ENCODE measurements at regions not wholly inside any gene's neighbourhood (a gene's known extent, or its start where the extent isn't known, plus 50 kb on each side); places are given as distances from the start of the nearest gene placed in this dataset.
A peak's percentile ranks its signal among the peaks of the same experiment; 100 is the strongest.

DNA sequence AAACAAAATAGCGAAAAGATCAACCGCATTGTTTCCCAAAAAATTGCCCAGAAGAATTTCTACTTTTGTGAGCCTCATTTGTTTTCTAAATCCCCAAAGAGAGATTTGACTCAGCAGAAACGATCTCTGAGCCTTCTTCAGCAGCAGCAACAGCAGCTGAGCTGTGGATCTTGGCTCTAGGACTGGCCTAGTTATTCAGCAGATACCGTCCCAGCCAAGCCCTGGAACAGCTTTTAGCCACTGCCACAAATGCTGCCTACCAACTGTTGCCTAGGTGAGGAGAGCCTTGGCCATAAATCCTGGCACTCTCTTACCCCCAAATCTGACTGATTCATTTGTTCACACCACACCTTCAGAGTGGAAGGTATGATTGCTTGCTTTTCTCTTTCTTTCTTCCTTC is 320.1 kb downstream of the TGFB2 start:
- ATAC-seq (ENCODE audit: low FRiP score in 2 of 2) (peak in 1 of 2 donors; percentile 72), DNase-seq (no peak)
- no peaks in the 10 kb centered on the region for H3K4me1 ChIP-seq
- H3K27ac ChIP-seq, result no peak overlapping the region
- H3K4me3 ChIP-seq, result no peak overlapping the region
- H3K27me3 ChIP-seq, result no peaks in the 10 kb centered on the region
- 71 to 73% methylated on average over 4 of the region's 4 CpGs for WGBS, 2 donors
- no peaks in the 10 kb centered on the region for H3K36me3 ChIP-seq
- no peak for TF ChIP-seq CTCF (IDR thresholded peaks at IDR 0.05)
- TF ChIP-seq POLR2A (IDR thresholded peaks at IDR 0.05), result no peak
- no peak for TF ChIP-seq EP300 (IDR thresholded peaks at IDR 0.05)
- TF ChIP-seq POLR2AphosphoS5 (IDR thresholded peaks at IDR 0.05), result no peak
- no peaks in the 10 kb centered on the region for H3K9me3 ChIP-seq

DNA sequence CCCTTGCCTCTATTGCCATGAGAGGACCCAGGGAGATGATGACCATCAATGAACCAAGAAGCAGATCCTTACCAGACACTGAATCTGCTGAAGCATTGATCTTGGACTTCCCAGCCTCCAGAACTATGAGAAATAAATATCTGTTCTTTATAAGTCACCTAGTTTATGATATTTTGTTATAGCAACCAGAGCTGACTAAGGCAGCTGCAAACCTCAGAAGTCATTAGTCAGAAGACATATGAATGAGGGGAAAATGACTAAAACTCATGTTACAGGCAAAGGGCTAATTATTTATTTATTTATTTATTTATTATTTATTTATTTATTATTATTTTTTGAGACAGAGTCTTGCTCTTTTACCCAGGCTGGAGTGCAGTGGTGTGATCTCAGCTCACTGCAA is 321.1 kb downstream of the TGFB2 start:
- no peak overlapping the region for H3K27ac ChIP-seq
- TF ChIP-seq POLR2A (IDR thresholded peaks at IDR 0.05), result no peak
- TF ChIP-seq EP300 (IDR thresholded peaks at IDR 0.05), result no peak
- no peak for TF ChIP-seq CTCF (IDR thresholded peaks at IDR 0.05)
- TF ChIP-seq POLR2AphosphoS5 (IDR thresholded peaks at IDR 0.05), result no peak
- H3K4me3 ChIP-seq, result no peak overlapping the region
- H3K4me1 ChIP-seq, result no peaks in the 10 kb centered on the region
- H3K27me3 ChIP-seq, result no peaks in the 10 kb centered on the region
- no peaks in the 10 kb centered on the region for H3K9me3 ChIP-seq
- ATAC-seq (ENCODE audit: low FRiP score in 2 of 2) (no peak), DNase-seq (no peak)
- H3K36me3 ChIP-seq, result no peaks in the 10 kb centered on the region

- no peaks in the 10 kb centered on the region for H3K9me3 ChIP-seq
- no peak overlapping the region for H3K4me3 ChIP-seq
- H3K4me1 ChIP-seq, result no peaks in the 10 kb centered on the region
- H3K27me3 ChIP-seq, result no peaks in the 10 kb centered on the region
- no peak overlapping the region for H3K27ac ChIP-seq
- ATAC-seq (ENCODE audit: low FRiP score in 2 of 2), result no peak
- H3K36me3 ChIP-seq, result no peaks in the 10 kb centered on the region
- WGBS, 2 donors, result 71 to 72% methylated on average over 3 of the region's 3 CpGs
- TF ChIP-seq POLR2A (IDR thresholded peaks at IDR 0.05) (no peak), POLR2AphosphoS5 (IDR thresholded peaks at IDR 0.05) (no peak), EP300 (IDR thresholded peaks at IDR 0.05) (no peak), CTCF (IDR thresholded peaks at IDR 0.05) (no peak)
- no peak for DNase-seq
Measured at GRCh38 chr1:218667781-218668516, 322.8 kb downstream of the TGFB2 start.

DNA sequence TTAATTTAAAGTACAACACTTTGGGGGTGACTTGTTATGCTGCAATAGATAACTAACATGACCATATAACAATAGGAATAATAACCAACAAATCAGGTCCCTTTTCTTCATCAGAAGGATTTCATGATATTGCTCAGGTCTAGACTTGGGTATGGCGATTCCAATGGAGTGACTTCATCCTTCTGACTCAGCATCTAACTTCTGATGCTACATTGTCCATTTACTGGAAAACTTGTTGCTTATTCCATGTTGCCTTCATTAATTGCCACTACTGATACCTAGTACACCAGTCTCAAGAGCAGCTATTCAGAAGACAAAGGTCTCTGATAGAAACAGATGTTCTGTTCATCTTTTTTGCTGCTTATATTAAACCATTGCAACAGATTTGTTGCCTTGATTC is 324.3 kb downstream of the TGFB2 start:
- TF ChIP-seq POLR2A (IDR thresholded peaks at IDR 0.05) (no peak), CTCF (IDR thresholded peaks at IDR 0.05) (no peak), POLR2AphosphoS5 (IDR thresholded peaks at IDR 0.05) (no peak), EP300 (IDR thresholded peaks at IDR 0.05) (no peak)
- no peaks in the 10 kb centered on the region for H3K9me3 ChIP-seq
- peaks cover 0 to 5% (median 0%) of the 10 kb centered on the region in 4 donors for H3K4me1 ChIP-seq
- H3K27ac ChIP-seq, result no peak overlapping the region
- no peak overlapping the region for H3K4me3 ChIP-seq
- H3K36me3 ChIP-seq, result no peaks in the 10 kb centered on the region
- no peaks in the 10 kb centered on the region for H3K27me3 ChIP-seq
- ATAC-seq (ENCODE audit: low FRiP score in 2 of 2), result no peak
- no peak for DNase-seq
- WGBS, 2 donors, result 81 to 92% methylated on average over 1 of the region's 1 CpG

DNA sequence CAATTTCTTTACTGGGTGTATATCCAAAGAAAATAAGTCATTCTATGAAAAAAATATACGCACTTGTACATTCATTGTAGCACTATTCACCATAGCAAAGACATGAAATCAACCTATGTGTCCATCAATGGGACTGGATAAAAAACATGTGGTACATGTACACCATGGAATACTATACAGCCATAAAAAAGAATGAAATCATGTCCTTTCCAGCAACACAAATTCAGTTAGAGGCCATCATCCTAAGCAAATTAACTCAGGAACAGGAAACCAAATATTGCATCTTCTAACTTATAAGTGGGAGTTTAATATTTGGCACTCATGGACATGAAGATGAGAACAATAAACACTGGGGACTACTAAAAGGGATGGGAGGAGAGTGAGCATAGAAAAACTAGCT is 325.7 kb downstream of the TGFB2 start:
- no peaks in the 10 kb centered on the region for H3K36me3 ChIP-seq
- H3K27me3 ChIP-seq, result no peaks in the 10 kb centered on the region
- ATAC-seq (ENCODE audit: low FRiP score in 2 of 2), result no peak
- no peaks in the 10 kb centered on the region for H3K9me3 ChIP-seq
- no peak overlapping the region for H3K27ac ChIP-seq
- 89 to 100% methylated on average over 1 of the region's 1 CpG for WGBS, 2 donors
- no peak overlapping the region for H3K4me3 ChIP-seq
- no peak for DNase-seq
- TF ChIP-seq POLR2AphosphoS5 (IDR thresholded peaks at IDR 0.05) (no peak), EP300 (IDR thresholded peaks at IDR 0.05) (no peak), POLR2A (IDR thresholded peaks at IDR 0.05) (no peak), CTCF (IDR thresholded peaks at IDR 0.05) (no peak)
- peaks cover 0 to 8% (median 0%) of the 10 kb centered on the region in 4 donors for H3K4me1 ChIP-seq

All from upper lobe of left lung (tissue), 6 donors.